GM19240 (cell line): ENCODE measurements at regions not wholly inside any gene's neighbourhood (a gene's known extent, or its start where the extent isn't known, plus 50 kb on each side); places are given as distances from the start of the nearest gene placed in this dataset.

Source experiments
- DNase-seq: peaks from one replicate; pipeline ENCODE4 v3.0.0; 2011; ENCODE audit warnings: low spot score; ENCODE audit not compliant: insufficient read length

GRCh38 chr5:74262544-74263207, 377.9 kb downstream of the ENC1 start:
- DNase-seq = no peak

GRCh38 chr5:74261866-74262265, 378.7 kb downstream of the ENC1 start:
- DNase-seq = no peak

- no peak for DNase-seq
Observed at GRCh38 chr5:74261421-74261820, 379.1 kb downstream of the ENC1 start.

GRCh38 chr5:74259572-74259971, 381.0 kb downstream of the ENC1 start:
- DNase-seq = no peak

- no peak for DNase-seq
Observed at GRCh38 chr5:74258314-74258665, 382.2 kb downstream of the ENC1 start.

GRCh38 chr5:74257645-74258313, 382.7 kb downstream of the ENC1 start:
- DNase-seq = no peak

GRCh38 chr5:74257060-74257527, 383.4 kb downstream of the ENC1 start:
- no peak for DNase-seq

- DNase-seq = no peak
Observed at GRCh38 chr5:74255692-74256392, 384.7 kb downstream of the ENC1 start.

- DNase-seq = no peak
Observed at GRCh38 chr5:74254257-74254656, 386.3 kb downstream of the ENC1 start.

- DNase-seq = no peak
Observed at GRCh38 chr5:74252044-74252443, 388.5 kb downstream of the ENC1 start.

- no peak for DNase-seq
Observed at GRCh38 chr5:74251141-74252035, 389.1 kb downstream of the ENC1 start.

GRCh38 chr5:74250304-74251102, 390.0 kb downstream of the ENC1 start:
- no peak for DNase-seq

GRCh38 chr5:74248576-74248975, 392.0 kb downstream of the ENC1 start:
- no peak for DNase-seq

- no peak for DNase-seq
Observed at GRCh38 chr5:74244406-74244805, 396.1 kb downstream of the ENC1 start.

GRCh38 chr5:74243634-74244033, 396.9 kb downstream of the ENC1 start:
- DNase-seq = no peak

GRCh38 chr5:74242516-74242915, 398.0 kb downstream of the ENC1 start:
- no peak for DNase-seq

- DNase-seq = no peak
Observed at GRCh38 chr5:74241751-74242140, 398.8 kb downstream of the ENC1 start.

GRCh38 chr5:74240783-74241750, 399.5 kb downstream of the ENC1 start:
- DNase-seq = no peak

GRCh38 chr5:74239261-74239660, 401.3 kb downstream of the ENC1 start:
- DNase-seq = no peak
